NCI-H510A (cell line): ENCODE measurements at regions not wholly inside any gene's neighbourhood (a gene's known extent, or its start where the extent isn't known, plus 50 kb on each side); places are given as distances from the start of the nearest gene placed in this dataset.

Experiments
- DNase-seq: peaks from one replicate; lab custom pipeline; 2025; lab: John Stamatoyannopoulos, UW

DNA sequence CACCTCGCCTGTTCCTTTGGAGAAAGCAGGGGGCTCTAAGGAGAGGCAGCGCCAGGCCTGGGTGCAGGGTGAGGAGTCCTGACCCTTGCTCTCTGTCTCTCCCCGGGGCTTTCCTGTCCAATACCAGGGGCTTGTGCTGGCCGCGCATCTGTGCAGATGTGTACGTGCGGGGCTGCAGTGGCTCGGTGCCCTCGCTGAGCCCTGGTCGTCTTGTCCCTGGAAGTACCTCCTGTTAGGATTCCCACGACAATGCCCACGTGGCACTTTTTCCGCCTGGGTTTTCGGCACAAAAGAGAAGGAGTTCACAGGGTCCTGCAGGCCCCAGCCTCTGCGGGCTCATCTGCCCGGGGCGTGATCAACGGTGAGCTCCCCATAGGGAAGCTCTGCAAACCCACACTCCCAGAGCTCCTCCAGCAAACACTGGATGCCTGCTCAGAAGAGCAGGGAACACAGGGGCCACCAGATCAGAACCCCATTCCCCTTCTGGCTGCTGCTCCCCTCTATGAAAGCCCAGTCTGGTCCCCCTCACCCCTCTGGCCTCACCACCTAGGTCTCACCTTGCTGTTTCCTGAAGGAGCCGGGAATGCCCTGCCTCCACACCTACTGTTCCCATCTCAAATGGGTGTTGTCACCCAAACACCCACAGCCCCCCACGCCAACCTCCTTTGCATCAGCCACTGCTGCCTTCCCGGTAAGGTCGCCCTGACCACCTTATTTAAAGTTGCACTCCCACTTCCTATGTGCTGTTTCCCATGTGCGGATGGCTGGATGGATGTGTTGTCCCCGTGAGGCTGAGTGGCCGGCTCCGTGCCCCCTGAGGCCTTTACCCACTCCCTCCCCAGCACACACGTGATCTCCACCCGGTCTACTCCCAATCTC is 62.6 kb upstream of the PRR20G start:
- DNase-seq: no peak

- no peak for DNase-seq
Observed at GRCh38 chr3:127349501-127350171, 61.8 kb upstream of the PRR20G start.

DNA sequence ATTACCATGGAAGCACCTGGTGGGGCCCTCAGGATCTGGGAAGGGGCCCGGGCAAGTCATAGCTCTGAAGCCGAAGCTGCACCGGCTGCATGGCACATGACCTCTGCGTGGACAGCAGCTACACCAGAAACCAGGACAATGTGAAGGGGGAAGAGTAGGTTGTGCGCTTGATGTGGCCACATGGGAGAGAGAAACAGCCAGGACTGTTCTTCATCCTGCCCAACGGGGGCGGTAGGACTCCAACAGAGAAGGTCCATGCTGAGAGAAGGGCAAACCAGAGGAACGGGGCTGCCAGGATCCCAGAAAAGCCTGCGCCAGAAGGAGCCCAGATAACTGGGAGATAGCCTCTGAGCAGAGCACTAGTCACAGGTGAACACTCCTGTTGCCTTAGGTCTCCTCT is 54.9 kb upstream of the PRR20G start:
- DNase-seq: no peak

- no peak for DNase-seq
Observed at GRCh38 chr3:127339928-127340861, 52.3 kb upstream of the PRR20G start.

- no peak for DNase-seq
Observed at GRCh38 chr3:127339016-127339415, 51.2 kb upstream of the PRR20G start.

DNA sequence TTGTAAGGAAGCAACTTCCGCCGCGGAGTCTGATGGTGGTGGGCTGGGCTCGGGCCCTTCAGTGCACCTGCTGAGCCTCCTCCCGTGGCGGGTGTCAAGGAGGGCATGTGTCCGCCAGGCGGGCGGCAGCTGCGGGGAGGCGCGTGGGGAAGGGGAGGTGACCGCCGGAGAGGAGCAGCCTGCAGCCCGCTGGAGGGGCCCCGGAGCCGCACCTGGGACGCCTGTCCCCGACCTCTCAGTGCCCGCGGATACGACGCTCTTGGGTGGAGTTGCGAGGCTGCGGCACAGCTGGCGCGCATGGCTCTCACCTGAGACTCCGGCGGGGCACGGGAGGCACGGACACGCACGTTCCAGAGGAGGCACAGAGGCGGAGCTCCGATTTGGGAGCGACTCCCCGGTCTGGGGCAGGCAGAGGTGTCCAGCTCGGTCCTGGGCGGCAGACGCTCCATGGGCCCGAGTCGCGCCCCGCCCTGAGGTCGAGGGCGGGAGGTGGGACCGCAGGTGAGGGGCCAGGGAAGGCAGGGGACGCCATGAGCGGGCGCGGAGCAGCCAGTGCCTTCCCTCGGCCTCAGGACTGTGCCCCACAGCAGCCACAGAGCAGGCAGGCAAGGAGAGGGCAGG is 50.2 kb upstream of the PRR20G start:
- DNase-seq: no peak
